ENCODE measurements at regions not wholly inside any gene's neighbourhood (a gene's known extent, or its start where the extent isn't known, plus 50 kb on each side); places are given as distances from the start of the nearest gene placed in this dataset.

GRCh38 chr10:131444862-131445461 is 133.4 kb upstream of the TCERG1L start:
- no peak for TF ChIP-seq POLR2A (IDR thresholded peaks at IDR 0.05)
- no peak for TF ChIP-seq CTCF (IDR thresholded peaks at IDR 0.05)
- TF ChIP-seq POLR2AphosphoS5 (IDR thresholded peaks at IDR 0.05) = no peak
